Naive B cell (primary cell): ENCODE measurements at regions not wholly inside any gene's neighbourhood (a gene's known extent, or its start where the extent isn't known, plus 50 kb on each side); places are given as distances from the start of the nearest gene placed in this dataset.
A peak's percentile ranks its signal among the peaks of the same experiment; 100 is the strongest.

ENCODE experiments used
- ATAC-seq, 2 donors: fragments of 150-1000 bp; cut with Tn5 transposase; 2 replicates each; pipeline ENCODE4 v1.10.0; 2021; ENCODE audit warnings: low read depth in 2 of 2, mild to moderate bottlenecking in 2 of 2, moderate library complexity in 2 of 2
- DNase-seq: peaks from one replicate; pipeline ENCODE4 v3.0.0; 2022
- H3K27ac Mint-ChIP-seq, 6 donors: one replicate each; pipeline ENCODE4 v1.8.0; 2020 to 2022; ENCODE audit warnings: mild to moderate bottlenecking in 6 of 6, mixed read lengths in 6 of 6, moderate library complexity in 5 of 6, inconsistent platforms in 2 of 6
- H3K27me3 Mint-ChIP-seq, 3 donors: one replicate each; pipeline ENCODE4 v1.8.0; 2021 to 2022; ENCODE audit warnings: mixed read lengths in 3 of 3, mild to moderate bottlenecking in 1 of 3
- H3K36me3 Mint-ChIP-seq, 2 donors: one replicate each; pipeline ENCODE4 v1.8.0; 2020 to 2022; ENCODE audit warnings: mixed read lengths in 2 of 2, inconsistent platforms in 1 of 2, mild to moderate bottlenecking in 1 of 2
- H3K4me1 Mint-ChIP-seq, 3 donors: one replicate each; pipeline ENCODE4 v1.8.0; 2020 to 2022; ENCODE audit warnings: mixed read lengths in 3 of 3, inconsistent platforms in 1 of 3, mild to moderate bottlenecking in 1 of 3, moderate library complexity in 1 of 3
- H3K4me3 Mint-ChIP-seq, 8 donors: one replicate each; pipeline ENCODE4 v1.8.0; 2020 to 2022; ENCODE audit warnings: mild to moderate bottlenecking in 8 of 8, mixed read lengths in 8 of 8, moderate library complexity in 8 of 8, inconsistent platforms in 2 of 8
- H3K9me3 Mint-ChIP-seq, 7 donors: one replicate each; pipeline ENCODE4 v1.8.0; 2020 to 2022; ENCODE audit warnings: mixed read lengths in 7 of 7, mild to moderate bottlenecking in 5 of 7, inconsistent platforms in 2 of 7, moderate library complexity in 1 of 7

DNA sequence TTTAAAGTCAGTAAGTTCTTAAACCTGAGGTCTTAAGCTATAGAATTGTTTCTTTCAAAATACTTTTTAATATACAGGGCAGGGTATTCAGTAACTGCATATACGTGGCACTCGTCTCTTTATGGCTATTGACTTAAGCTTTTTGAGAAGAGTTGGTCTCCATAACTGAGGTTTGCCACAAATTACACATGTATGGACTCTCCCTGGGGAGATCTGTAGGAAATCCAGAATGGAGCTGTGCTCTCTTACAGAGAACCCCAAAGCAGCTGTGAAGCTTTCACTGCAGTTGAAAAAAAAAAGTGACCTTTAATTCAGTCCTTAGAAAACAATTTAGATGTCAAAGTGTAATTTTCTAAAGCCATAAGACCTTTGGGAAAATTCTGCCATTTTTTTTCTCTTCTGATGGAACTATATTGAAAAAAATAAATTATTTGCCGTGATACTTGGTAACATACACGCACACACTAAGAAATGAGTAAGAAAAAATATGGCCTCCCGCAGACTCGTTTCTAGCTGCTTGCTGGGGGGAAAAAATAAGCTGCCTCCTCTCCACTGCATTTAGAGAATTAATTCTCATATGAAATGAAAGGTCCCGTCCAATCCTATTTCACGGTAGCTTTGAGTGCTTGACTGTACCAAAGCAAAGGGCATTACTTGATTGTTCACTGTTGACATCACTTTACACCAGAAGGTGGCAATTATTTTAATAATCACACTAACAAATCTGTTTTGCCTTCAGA lies 159.4 kb upstream of the TENM3 start:
- no peak overlapping the region for H3K27ac Mint-ChIP-seq

GRCh38 chr4:182085051-182085480 lies 158.1 kb upstream of the TENM3 start:
- DNase-seq: no peak
- Mint-ChIP-seq H3K4me3 (no peak overlapping the region), H3K9me3 (no peaks in the 10 kb centered on the region), H3K27ac (no peak overlapping the region), H3K4me1 (no peaks in the 10 kb centered on the region), H3K27me3 (no peaks in the 10 kb centered on the region), H3K36me3 (no peaks in the 10 kb centered on the region)
- no peak for ATAC-seq

More for the DNA sequence above, 159.4 kb upstream of the TENM3 start:
- H3K36me3 Mint-ChIP-seq: no peaks in the 10 kb centered on the region
- no peak overlapping the region for H3K4me3 Mint-ChIP-seq
- no peaks in the 10 kb centered on the region for H3K27me3 Mint-ChIP-seq
- peaks cover 0 to 3% (median 0%) of the 10 kb centered on the region in 7 donors for H3K9me3 Mint-ChIP-seq
- ATAC-seq (no peak), DNase-seq (no peak)
- no peaks in the 10 kb centered on the region for H3K4me1 Mint-ChIP-seq

DNA sequence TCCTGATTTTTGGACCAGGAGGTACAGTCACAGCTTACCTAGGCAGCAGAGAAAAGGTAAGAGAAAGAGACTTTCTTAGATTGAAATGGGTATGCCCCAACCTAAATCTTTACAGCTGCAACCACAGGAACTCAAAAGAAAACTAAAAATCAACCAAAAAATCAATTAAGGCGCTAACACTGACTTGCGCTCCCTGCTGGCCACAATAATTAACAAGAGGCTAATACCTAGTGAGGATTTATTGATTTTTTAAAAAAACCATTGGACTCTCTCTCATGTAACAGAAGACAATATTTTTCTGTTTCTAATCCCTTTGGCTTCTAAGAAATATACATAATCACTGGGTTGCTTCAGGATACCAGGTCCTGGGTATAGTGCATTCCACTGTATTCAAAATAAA lies 153.9 kb upstream of the TENM3 start:
- Mint-ChIP-seq H3K4me3 (no peak overlapping the region), H3K27ac (no peak overlapping the region), H3K9me3 (peaks cover 0 to 4% (median 0%) of the 10 kb centered on the region in 7 donors), H3K4me1 (no peaks in the 10 kb centered on the region), H3K36me3 (peaks cover 0 to 1% of the 10 kb centered on the region in 2 donors), H3K27me3 (peaks cover 0 to 5% (median 0%) of the 10 kb centered on the region in 3 donors)
- ATAC-seq (no peak), DNase-seq (no peak)

- peaks cover 0 to 7% of the 10 kb centered on the region in 2 donors for H3K36me3 Mint-ChIP-seq
- H3K27ac Mint-ChIP-seq: no peak overlapping the region
- H3K9me3 Mint-ChIP-seq: peaks cover 0 to 9% (median 5%) of the 10 kb centered on the region in 7 donors
- no peaks in the 10 kb centered on the region for H3K4me1 Mint-ChIP-seq
- peaks cover 0 to 5% (median 0%) of the 10 kb centered on the region in 3 donors for H3K27me3 Mint-ChIP-seq
- no peak for DNase-seq
- no peak overlapping the region for H3K4me3 Mint-ChIP-seq
- ATAC-seq: no peak
Measured at GRCh38 chr4:182090186-182090585, 153.0 kb upstream of the TENM3 start.

DNA sequence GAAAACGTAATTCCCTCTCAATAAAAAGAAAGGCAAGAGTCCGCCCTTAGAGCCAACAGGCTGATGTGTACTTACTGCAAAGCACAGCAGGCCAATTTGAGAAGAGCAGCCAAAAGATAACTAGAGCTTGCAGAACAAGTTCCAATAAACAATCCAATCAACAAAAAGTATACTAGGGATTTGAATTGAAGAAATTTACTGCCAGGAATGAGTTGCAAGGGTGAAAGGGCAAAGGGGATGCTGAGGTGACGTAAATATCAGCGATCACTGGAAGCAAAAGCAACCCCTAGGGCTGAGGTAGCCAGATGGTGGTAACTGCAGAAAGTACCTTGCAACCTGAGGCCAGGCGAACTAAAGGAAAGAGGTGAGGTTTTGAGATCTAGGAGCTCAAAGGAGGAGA lies 152.1 kb upstream of the TENM3 start:
- H3K4me3 Mint-ChIP-seq: peak overlapping the region in 1 of 8 donors; percentile 20

DNA sequence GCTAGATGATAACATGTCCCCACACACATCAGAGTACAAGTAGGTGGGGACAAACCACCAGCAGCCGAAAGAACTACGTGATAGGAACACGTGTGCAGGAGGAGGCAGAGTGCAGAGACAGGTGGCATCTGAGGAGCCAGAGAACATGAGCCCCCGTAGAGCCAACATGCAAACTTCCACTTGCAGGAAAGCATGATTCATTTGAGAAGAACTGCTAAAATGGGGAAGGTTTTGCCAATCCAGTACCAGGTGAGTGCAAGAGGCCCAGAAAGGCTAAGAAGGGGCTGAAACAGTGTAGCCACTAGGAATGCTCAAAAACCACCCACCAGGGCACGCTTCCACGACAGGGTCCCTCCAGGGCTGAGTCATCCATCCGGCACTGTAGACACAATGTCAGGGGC lies 149.8 kb upstream of the TENM3 start:
- ATAC-seq (no peak), DNase-seq (no peak)
- Mint-ChIP-seq H3K4me3 (no peak overlapping the region), H3K9me3 (peaks cover 0 to 19% (median 11%) of the 10 kb centered on the region in 7 donors), H3K27me3 (peaks cover 0 to 5% (median 0%) of the 10 kb centered on the region in 3 donors), H3K27ac (no peak overlapping the region), H3K36me3 (peaks cover 0 to 7% of the 10 kb centered on the region in 2 donors), H3K4me1 (no peaks in the 10 kb centered on the region)

More for the DNA sequence above, 152.1 kb upstream of the TENM3 start:
- DNase-seq (no peak), ATAC-seq (no peak)
- Mint-ChIP-seq H3K4me1 (no peaks in the 10 kb centered on the region), H3K27ac (no peak overlapping the region), H3K27me3 (peaks cover 0 to 5% (median 0%) of the 10 kb centered on the region in 3 donors), H3K9me3 (peaks cover 0 to 10% (median 7%) of the 10 kb centered on the region in 7 donors), H3K36me3 (peaks cover 0 to 7% of the 10 kb centered on the region in 2 donors)

- DNase-seq (no peak), ATAC-seq (no peak)
- Mint-ChIP-seq H3K27me3 (peaks cover 0 to 5% (median 0%) of the 10 kb centered on the region in 3 donors), H3K36me3 (peaks cover 0 to 7% of the 10 kb centered on the region in 2 donors), H3K9me3 (peaks cover 0 to 21% (median 13%) of the 10 kb centered on the region in 7 donors), H3K4me3 (no peak overlapping the region), H3K4me1 (no peaks in the 10 kb centered on the region), H3K27ac (no peak overlapping the region)
Measured at GRCh38 chr4:182093935-182094334, 149.3 kb upstream of the TENM3 start.

DNA sequence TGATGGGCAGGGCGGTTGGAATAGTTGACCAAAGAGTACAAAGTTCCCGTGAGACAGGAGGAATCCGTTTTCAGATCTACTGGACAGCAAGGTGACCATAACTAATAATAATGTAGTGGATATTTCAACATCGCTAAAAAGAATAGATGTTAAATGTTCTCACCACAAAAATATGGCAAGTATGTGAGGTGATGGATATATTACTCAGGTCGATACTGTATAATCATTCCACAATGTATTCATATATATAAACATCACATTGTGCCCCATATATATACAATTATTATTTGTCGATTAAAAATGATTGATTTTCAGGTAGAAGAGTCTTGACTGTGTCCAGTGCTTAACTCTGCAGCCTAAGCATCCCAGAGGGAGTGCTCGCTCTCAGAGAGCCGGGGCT lies 141.6 kb upstream of the TENM3 start:
- H3K36me3 Mint-ChIP-seq: no peaks in the 10 kb centered on the region
- no peak overlapping the region for H3K4me3 Mint-ChIP-seq
- ATAC-seq (no peak), DNase-seq (no peak)
- H3K27me3 Mint-ChIP-seq: no peaks in the 10 kb centered on the region
- H3K4me1 Mint-ChIP-seq: no peaks in the 10 kb centered on the region
- peaks cover 0 to 12% (median 5%) of the 10 kb centered on the region in 7 donors for H3K9me3 Mint-ChIP-seq
- no peak overlapping the region for H3K27ac Mint-ChIP-seq

DNA sequence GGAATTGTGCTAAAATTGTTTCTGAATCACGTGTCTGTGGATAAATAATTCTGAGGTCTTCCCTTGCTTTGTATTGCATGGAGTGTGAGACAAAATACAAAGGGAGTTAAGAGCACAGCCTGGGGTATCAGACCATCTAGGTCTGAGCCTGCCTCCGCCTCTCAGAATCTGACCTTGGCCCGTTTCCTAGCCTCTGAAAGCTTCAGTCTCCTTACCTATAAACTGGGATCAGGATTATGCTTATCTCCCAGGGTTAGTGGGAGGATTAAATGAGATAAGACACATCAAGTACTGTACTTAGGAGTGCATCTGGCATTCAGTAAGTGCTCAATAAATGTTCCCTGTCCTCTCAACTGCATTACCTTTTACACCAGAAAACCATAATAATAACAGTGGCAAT lies 140.6 kb upstream of the TENM3 start:
- Mint-ChIP-seq H3K4me1 (no peaks in the 10 kb centered on the region), H3K36me3 (no peaks in the 10 kb centered on the region), H3K27me3 (no peaks in the 10 kb centered on the region), H3K9me3 (peaks cover 0 to 11% (median 5%) of the 10 kb centered on the region in 7 donors), H3K4me3 (no peak overlapping the region), H3K27ac (no peak overlapping the region)
- no peak for DNase-seq
- ATAC-seq: no peak

- Mint-ChIP-seq H3K27me3 (no peaks in the 10 kb centered on the region), H3K27ac (no peak overlapping the region), H3K9me3 (peaks cover 0 to 2% (median 0%) of the 10 kb centered on the region in 7 donors), H3K4me3 (no peak overlapping the region), H3K4me1 (no peaks in the 10 kb centered on the region), H3K36me3 (no peaks in the 10 kb centered on the region)
- DNase-seq (no peak), ATAC-seq (no peak)
Measured at GRCh38 chr4:182103614-182104319, 139.4 kb upstream of the TENM3 start.

DNA sequence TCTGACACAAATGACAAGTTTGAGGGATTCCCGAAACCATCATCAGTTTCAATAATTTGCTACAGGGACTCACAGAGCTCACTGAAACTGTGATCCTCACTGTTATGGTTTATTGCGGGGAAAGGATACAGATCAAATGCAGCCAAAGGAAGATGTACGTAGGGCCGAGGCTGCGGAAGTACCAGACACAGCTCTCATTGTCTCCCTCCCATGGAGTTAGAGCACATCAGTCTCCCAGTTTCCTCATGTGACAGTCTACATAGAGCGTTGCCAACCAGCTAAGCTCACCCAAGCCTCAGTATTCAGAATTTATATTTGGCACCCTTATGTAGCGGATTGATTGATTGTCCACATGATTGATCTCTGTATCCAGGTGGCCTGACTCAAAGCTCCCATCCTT lies 137.8 kb upstream of the TENM3 start:
- DNase-seq: no peak
- Mint-ChIP-seq H3K9me3 (peaks cover 0 to 2% (median 0%) of the 10 kb centered on the region in 7 donors), H3K4me1 (no peaks in the 10 kb centered on the region), H3K27ac (no peak overlapping the region), H3K36me3 (no peaks in the 10 kb centered on the region), H3K27me3 (no peaks in the 10 kb centered on the region), H3K4me3 (peak overlapping the region in 1 of 8 donors; percentile 12)
- no peak for ATAC-seq

GRCh38 chr4:182107931-182108330 lies 135.3 kb upstream of the TENM3 start:
- DNase-seq (no peak), ATAC-seq (no peak)
- peaks cover 0 to 2% (median 0%) of the 10 kb centered on the region in 7 donors for H3K9me3 Mint-ChIP-seq
- no peaks in the 10 kb centered on the region for H3K4me1 Mint-ChIP-seq
- no peaks in the 10 kb centered on the region for H3K36me3 Mint-ChIP-seq
- no peak overlapping the region for H3K4me3 Mint-ChIP-seq
- no peaks in the 10 kb centered on the region for H3K27me3 Mint-ChIP-seq
- H3K27ac Mint-ChIP-seq: no peak overlapping the region

DNA sequence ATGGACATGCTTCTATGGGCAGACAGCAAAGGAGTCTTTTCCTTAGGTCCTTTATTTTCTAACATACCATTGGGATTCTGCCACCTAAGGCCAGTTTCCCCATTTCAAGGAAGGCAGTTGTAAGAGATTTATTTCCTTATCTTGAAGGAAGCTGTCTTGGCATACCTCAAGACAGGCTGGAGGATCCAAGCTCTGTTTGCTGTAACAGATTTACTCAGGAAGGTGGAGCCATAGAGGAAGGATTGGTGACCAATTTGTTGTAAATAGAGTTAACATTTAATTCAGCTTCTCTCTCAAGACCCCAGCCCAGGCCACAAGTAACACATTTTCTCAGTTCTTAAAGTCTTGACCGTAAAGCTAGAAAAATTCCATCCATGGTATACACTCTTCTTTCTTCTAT lies 131.6 kb upstream of the TENM3 start:
- no peak for ATAC-seq
- Mint-ChIP-seq H3K9me3 (peaks cover 0 to 5% (median 0%) of the 10 kb centered on the region in 7 donors), H3K36me3 (no peaks in the 10 kb centered on the region), H3K4me3 (no peak overlapping the region), H3K27ac (peak overlapping the region in 1 of 6 donors; percentile 44), H3K27me3 (no peaks in the 10 kb centered on the region), H3K4me1 (no peaks in the 10 kb centered on the region)
- no peak for DNase-seq

- peaks cover 0 to 5% (median 3%) of the 10 kb centered on the region in 7 donors for H3K9me3 Mint-ChIP-seq
- no peak overlapping the region for H3K4me3 Mint-ChIP-seq
- H3K27me3 Mint-ChIP-seq: no peaks in the 10 kb centered on the region
- DNase-seq: no peak
- no peak for ATAC-seq
- no peak overlapping the region for H3K27ac Mint-ChIP-seq
- no peaks in the 10 kb centered on the region for H3K4me1 Mint-ChIP-seq
- H3K36me3 Mint-ChIP-seq: no peaks in the 10 kb centered on the region
Measured at GRCh38 chr4:182113779-182114178, 129.4 kb upstream of the TENM3 start.
